Endodermal cell (in vitro differentiated cells): ENCODE measurements at regions not wholly inside any gene's neighbourhood (a gene's known extent, or its start where the extent isn't known, plus 50 kb on each side); places are given as distances from the start of the nearest gene placed in this dataset.

Experiments used
- DNase-seq: peaks from one replicate; pipeline ENCODE4 v3.0.0-alpha.2; 2017
- H3K27ac ChIP-seq: 2 replicates; pipeline ENCODE4 v1.5.1; 2013; ENCODE audit warnings: mild to moderate bottlenecking, low read depth, low read length, moderate library complexity
- H3K27me3 ChIP-seq: 2 replicates; pipeline ENCODE4 v1.6.1; 2013; ENCODE audit warnings: mild to moderate bottlenecking, low read length, moderate library complexity; ENCODE audit not compliant: insufficient read depth, control insufficient read depth, poor library complexity, severe bottlenecking
- H3K36me3 ChIP-seq: 2 replicates; pipeline ENCODE4 v1.7.0; 2013; ENCODE audit warnings: mild to moderate bottlenecking, low read length, moderate library complexity; ENCODE audit not compliant: control insufficient read depth, insufficient read depth
- H3K4me1 ChIP-seq: one replicate; pipeline ENCODE4 v1.7.0; 2013; ENCODE audit warnings: low read length; ENCODE audit not compliant: control insufficient read depth, insufficient read depth
- H3K4me3 ChIP-seq: 2 replicates; pipeline ENCODE4 v1.5.1; 2013; ENCODE audit warnings: mild to moderate bottlenecking, low read length, moderate library complexity
- H3K9ac ChIP-seq: 2 replicates; pipeline ENCODE4 v1.6.1; 2013; ENCODE audit warnings: mild to moderate bottlenecking, low read length, moderate library complexity; ENCODE audit not compliant: poor library complexity, severe bottlenecking; ENCODE audit errors: extremely low read depth
- H3K9me3 ChIP-seq: 2 replicates; pipeline ENCODE4 v1.6.1; 2013; ENCODE audit warnings: mild to moderate bottlenecking, low read length, moderate library complexity; ENCODE audit not compliant: control insufficient read depth
- H3K27ac Mint-ChIP-seq: 2 replicates; pipeline ENCODE4 v1.8.0; 2020; ENCODE audit warnings: mixed read lengths
- H3K27me3 Mint-ChIP-seq: 2 replicates; pipeline ENCODE4 v1.8.0; 2021; ENCODE audit warnings: mild to moderate bottlenecking, mixed read lengths; ENCODE audit not compliant: insufficient read depth
- H3K36me3 Mint-ChIP-seq: 2 replicates; pipeline ENCODE4 v1.8.0; 2020; ENCODE audit warnings: low read depth, mixed read lengths
- H3K4me1 Mint-ChIP-seq: 2 replicates; pipeline ENCODE4 v1.8.0; 2020; ENCODE audit warnings: mixed read lengths
- H3K4me3 Mint-ChIP-seq: 2 replicates; pipeline ENCODE4 v1.8.0; 2020; ENCODE audit warnings: mild to moderate bottlenecking, moderate library complexity, mixed read lengths
- H3K9me3 Mint-ChIP-seq: 2 replicates; pipeline ENCODE4 v1.8.0; 2020; ENCODE audit warnings: mild to moderate bottlenecking, mixed read lengths
- WGBS, 2 experiments: methylation state at CpG; one replicate each; pipeline versions ENCODE4 v1.1.5 to v1.1.7; 2013; ENCODE audit warnings: missing lambda C conversion rate in 2 of 2, mixed read lengths in 1 of 2; ENCODE audit not compliant: insufficient coverage in 1 of 2, insufficient read length in 1 of 2; 5-methylcytosine and 5-hydroxymethylcytosine counted together
- TF ChIP-seq, protein P1 (sequence below): fragments of 200-600 bp; sonication (generic); conservative IDR thresholded peaks from 2 replicates; pipeline ENCODE4 v1.5.0; 2021; ENCODE audit warnings: antibody characterized with exemption, mild to moderate bottlenecking

GRCh38 chr19:29083863-29084262 is 129.1 kb downstream of the UQCRFS1 start:
- Histone ChIP-seq H3K36me3 (no peaks in the 10 kb centered on the region), H3K4me1 (no peaks in the 10 kb centered on the region), H3K27me3 (peaks cover 28% of the 10 kb centered on the region), H3K9me3 (no peaks in the 10 kb centered on the region), H3K4me3 (no peak overlapping the region), H3K9ac (no peak overlapping the region), H3K27ac (no peak overlapping the region)
- TF ChIP-seq, protein P1, sequence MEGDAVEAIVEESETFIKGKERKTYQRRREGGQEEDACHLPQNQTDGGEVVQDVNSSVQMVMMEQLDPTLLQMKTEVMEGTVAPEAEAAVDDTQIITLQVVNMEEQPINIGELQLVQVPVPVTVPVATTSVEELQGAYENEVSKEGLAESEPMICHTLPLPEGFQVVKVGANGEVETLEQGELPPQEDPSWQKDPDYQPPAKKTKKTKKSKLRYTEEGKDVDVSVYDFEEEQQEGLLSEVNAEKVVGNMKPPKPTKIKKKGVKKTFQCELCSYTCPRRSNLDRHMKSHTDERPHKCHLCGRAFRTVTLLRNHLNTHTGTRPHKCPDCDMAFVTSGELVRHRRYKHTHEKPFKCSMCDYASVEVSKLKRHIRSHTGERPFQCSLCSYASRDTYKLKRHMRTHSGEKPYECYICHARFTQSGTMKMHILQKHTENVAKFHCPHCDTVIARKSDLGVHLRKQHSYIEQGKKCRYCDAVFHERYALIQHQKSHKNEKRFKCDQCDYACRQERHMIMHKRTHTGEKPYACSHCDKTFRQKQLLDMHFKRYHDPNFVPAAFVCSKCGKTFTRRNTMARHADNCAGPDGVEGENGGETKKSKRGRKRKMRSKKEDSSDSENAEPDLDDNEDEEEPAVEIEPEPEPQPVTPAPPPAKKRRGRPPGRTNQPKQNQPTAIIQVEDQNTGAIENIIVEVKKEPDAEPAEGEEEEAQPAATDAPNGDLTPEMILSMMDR: no peak
- no peak overlapping the region for H3K27ac Mint-ChIP-seq
- no peak overlapping the region for H3K4me3 Mint-ChIP-seq
- H3K9me3 Mint-ChIP-seq: no peaks in the 10 kb centered on the region
- H3K27me3 Mint-ChIP-seq: peaks cover 20% of the 10 kb centered on the region
- no peaks in the 10 kb centered on the region for H3K36me3 Mint-ChIP-seq
- DNase-seq: peak; percentile 29
- WGBS, 2 experiments: 85 to 88% methylated on average over 5 to 6 of the region's 6 CpGs
- H3K4me1 Mint-ChIP-seq: no peaks in the 10 kb centered on the region

- Histone ChIP-seq H3K27ac (no peak overlapping the region), H3K4me3 (no peak overlapping the region), H3K9ac (no peak overlapping the region), H3K4me1 (no peaks in the 10 kb centered on the region), H3K27me3 (peaks cover 19% of the 10 kb centered on the region), H3K36me3 (no peaks in the 10 kb centered on the region), H3K9me3 (no peaks in the 10 kb centered on the region)
- no peaks in the 10 kb centered on the region for H3K9me3 Mint-ChIP-seq
- no peaks in the 10 kb centered on the region for H3K4me1 Mint-ChIP-seq
- WGBS, 2 experiments: 87 to 97% methylated on average over 8 to 14 of the region's 14 CpGs
- peaks cover 9% of the 10 kb centered on the region for H3K27me3 Mint-ChIP-seq
- no peak overlapping the region for H3K27ac Mint-ChIP-seq
- peak; percentile 26 for DNase-seq
- H3K36me3 Mint-ChIP-seq: no peaks in the 10 kb centered on the region
- TF ChIP-seq, protein P1: no peak
- no peak overlapping the region for H3K4me3 Mint-ChIP-seq
Observed at GRCh38 chr19:29079356-29080032, 133.5 kb downstream of the UQCRFS1 start.

- H3K4me1 ChIP-seq: no peaks in the 10 kb centered on the region
- no peak overlapping the region for H3K4me3 Mint-ChIP-seq
- 89 to 100% methylated on average over 2 to 4 of the region's 4 CpGs for WGBS, 2 experiments
- H3K9me3 ChIP-seq: no peaks in the 10 kb centered on the region
- H3K36me3 Mint-ChIP-seq: no peaks in the 10 kb centered on the region
- H3K36me3 ChIP-seq: no peaks in the 10 kb centered on the region
- no peak overlapping the region for H3K4me3 ChIP-seq
- TF ChIP-seq, protein P1: no peak
- H3K9ac ChIP-seq: no peak overlapping the region
- peaks cover 19% of the 10 kb centered on the region for H3K27me3 ChIP-seq
- H3K27ac ChIP-seq: no peak overlapping the region
- H3K9me3 Mint-ChIP-seq: no peaks in the 10 kb centered on the region
- no peaks in the 10 kb centered on the region for H3K4me1 Mint-ChIP-seq
- peaks cover 10% of the 10 kb centered on the region for H3K27me3 Mint-ChIP-seq
- peak; percentile 4 for DNase-seq
- H3K27ac Mint-ChIP-seq: no peak overlapping the region
Observed at GRCh38 chr19:29076963-29077362, 136.0 kb downstream of the UQCRFS1 start.
